Upper lobe of left lung (tissue), 6 donors: ENCODE measurements at regions not wholly inside any gene's neighbourhood (a gene's known extent, or its start where the extent isn't known, plus 50 kb on each side); places are given as distances from the start of the nearest gene placed in this dataset.

Experiments
- ATAC-seq, 2 donors: fragments of 200-7000 bp; cut with Tn5 transposase; one replicate each; pipeline ENCODE4 v1.9.1; 2022; ENCODE audit warnings: mild to moderate bottlenecking in 2 of 2, moderate library complexity in 2 of 2; ENCODE audit not compliant: low FRiP score in 2 of 2
- DNase-seq, 2 donors: peaks; one replicate each; pipeline ENCODE4 v3.0.0-alpha.2; 2019 to 2020
- H3K27ac ChIP-seq, 4 donors: fragments of 200-600 bp; sonication (generic); one replicate each; pipeline ENCODE4 v1.5.1; 2016 to 2019
- H3K27me3 ChIP-seq, 4 donors: fragments of 200-600 bp; sonication (generic); one replicate each; pipeline ENCODE4 v1.5.1; 2017 to 2019
- H3K36me3 ChIP-seq, 4 donors: fragments of 200-600 bp; sonication (generic); one replicate each; pipeline ENCODE4 v1.5.1; 2016 to 2019
- H3K4me1 ChIP-seq, 4 donors: fragments of 200-600 bp; sonication (generic); one replicate each; pipeline ENCODE4 v1.5.1; 2018 to 2019
- H3K4me3 ChIP-seq, 4 donors: fragments of 200-600 bp; sonication (generic); one replicate each; pipeline ENCODE4 v1.5.1; 2017 to 2019; ENCODE audit warnings: mild to moderate bottlenecking in 2 of 4, moderate library complexity in 1 of 4
- H3K9me3 ChIP-seq, 4 donors: fragments of 200-600 bp; sonication (generic); one replicate each; pipeline ENCODE4 v1.5.1; 2018 to 2019
- CTCF ChIP-seq, 6 experiments: fragments of 450-650 bp in 4 of 6; fragments of 200-600 bp in 2 of 6; sonication (generic) in 2 of 6; IDR thresholded peaks; one replicate each; pipeline ENCODE4 v1.5.1; 2016 to 2019; ENCODE audit warnings: antibody characterized with exemption in 6 of 6
- EP300 ChIP-seq, 4 donors: sonication (generic); formaldehyde crosslinking; IDR thresholded peaks; one replicate each; pipeline ENCODE4 v1.5.1; 2017; ENCODE audit warnings: antibody characterized with exemption in 4 of 4, control low read depth in 2 of 4
- POLR2A ChIP-seq, 4 donors: fragments of 450-650 bp; IDR thresholded peaks; one replicate each; pipeline ENCODE4 v1.5.1; 2016 to 2017; ENCODE audit warnings: antibody characterized with exemption in 4 of 4, mild to moderate bottlenecking in 2 of 4
- POLR2AphosphoS5 ChIP-seq, 2 donors: sonication (generic); formaldehyde crosslinking; IDR thresholded peaks; one replicate each; pipeline ENCODE4 v1.5.1; 2017; ENCODE audit warnings: antibody characterized with exemption in 2 of 2
- WGBS, 2 donors: methylation state at CpG; one replicate each; pipeline ENCODE4 v1.1.5; 2017 to 2018; 5-methylcytosine and 5-hydroxymethylcytosine counted together
- donor health status: DM: no; HTN: no; CAD: no; lungs with moderate emphysema.
- donor health status: DM: no; HTN: yes; CAD: no; lungs with severe emphysema.

DNA sequence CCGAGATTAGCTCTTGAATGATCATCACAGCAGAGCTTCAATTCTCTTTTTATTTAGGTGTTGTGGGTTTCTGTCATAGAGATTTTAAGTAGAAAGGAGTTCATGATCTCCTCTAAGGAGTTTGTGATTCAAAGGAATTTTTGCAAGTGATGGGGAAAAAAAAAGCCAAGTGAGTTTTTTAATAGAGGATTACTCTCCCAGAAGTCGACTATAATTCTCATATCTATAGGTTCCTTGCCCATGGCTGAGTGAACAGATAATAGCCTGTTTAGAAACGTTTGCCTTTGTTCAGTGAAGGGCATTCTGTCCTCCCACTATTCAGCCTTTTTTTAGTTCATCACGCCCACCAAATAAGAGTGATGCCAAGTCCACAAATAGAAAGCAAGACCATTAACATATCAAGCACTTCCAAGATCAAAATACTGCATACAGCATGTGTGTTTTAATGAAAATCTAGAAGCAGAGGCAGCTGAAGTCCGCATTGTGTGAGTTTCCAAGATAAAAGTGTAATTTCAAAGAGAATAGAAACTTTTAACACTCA lies 398.4 kb upstream of the CNTN3 start:
- no peaks in the 10 kb centered on the region for H3K27me3 ChIP-seq
- no peaks in the 10 kb centered on the region for H3K9me3 ChIP-seq
- DNase-seq (no peak), ATAC-seq (no peak)
- no peak overlapping the region for H3K4me3 ChIP-seq
- TF ChIP-seq POLR2AphosphoS5 (IDR thresholded peaks at IDR 0.05) (no peak), POLR2A (IDR thresholded peaks at IDR 0.05) (no peak), EP300 (IDR thresholded peaks at IDR 0.05) (no peak), CTCF (IDR thresholded peaks at IDR 0.05) (no peak)
- H3K4me1 ChIP-seq = no peaks in the 10 kb centered on the region
- H3K36me3 ChIP-seq = no peaks in the 10 kb centered on the region
- no peak overlapping the region for H3K27ac ChIP-seq
- WGBS, 2 donors = 61 to 67% methylated on average over 5 of the region's 5 CpGs

DNA sequence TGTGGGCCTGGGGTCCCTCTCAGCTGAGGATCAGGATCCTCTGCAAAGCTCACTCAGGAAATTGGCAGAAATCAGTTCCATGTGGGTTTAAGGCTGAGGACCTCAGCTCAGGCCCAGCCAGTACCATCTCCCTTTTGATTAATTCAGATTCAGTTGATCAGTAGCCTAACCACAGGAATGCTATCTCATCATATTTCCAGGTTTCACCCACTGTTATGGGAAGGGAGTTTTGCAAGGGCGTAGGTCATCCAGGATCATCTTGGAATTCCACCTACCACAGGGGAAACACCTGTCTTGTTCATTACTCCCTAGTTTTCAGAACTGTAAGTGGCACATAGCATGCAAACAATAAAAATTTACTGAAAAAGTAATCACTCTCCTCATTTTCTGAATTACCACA lies 399.5 kb upstream of the CNTN3 start:
- TF ChIP-seq POLR2AphosphoS5 (IDR thresholded peaks at IDR 0.05) = no peak
- no peak for TF ChIP-seq POLR2A (IDR thresholded peaks at IDR 0.05)
- TF ChIP-seq CTCF (IDR thresholded peaks at IDR 0.05) = no peak
- TF ChIP-seq EP300 (IDR thresholded peaks at IDR 0.05) = no peak
- Histone ChIP-seq H3K9me3 (no peaks in the 10 kb centered on the region), H3K36me3 (no peaks in the 10 kb centered on the region), H3K27ac (no peak overlapping the region), H3K4me3 (no peak overlapping the region), H3K4me1 (no peaks in the 10 kb centered on the region), H3K27me3 (no peaks in the 10 kb centered on the region)
- no peak for ATAC-seq
- WGBS, 2 donors = 90 to 92% methylated on average over 1 of the region's 1 CpG
- no peak for DNase-seq

DNA sequence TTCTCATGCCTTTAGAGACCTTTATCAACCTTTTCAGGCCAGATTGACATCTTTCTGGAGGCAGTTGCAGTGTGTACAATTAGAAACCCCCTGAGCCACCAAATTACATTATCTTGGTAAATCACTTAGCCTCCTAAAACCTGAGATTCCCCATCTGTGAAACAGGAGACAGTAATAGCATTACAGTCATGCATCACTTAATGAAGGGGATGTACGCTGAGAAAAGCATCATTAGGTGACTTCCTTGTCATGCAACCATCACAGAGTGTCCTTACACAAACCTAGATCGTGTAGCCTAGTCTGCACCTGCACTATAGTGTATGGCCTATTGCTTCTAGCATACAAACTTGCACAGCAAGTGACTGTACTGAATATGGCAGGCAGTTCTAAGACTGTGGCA lies 400.8 kb upstream of the CNTN3 start:
- no peak for ATAC-seq
- H3K27ac ChIP-seq = no peak overlapping the region
- H3K27me3 ChIP-seq = no peaks in the 10 kb centered on the region
- DNase-seq = no peak
- no peaks in the 10 kb centered on the region for H3K36me3 ChIP-seq
- no peaks in the 10 kb centered on the region for H3K4me1 ChIP-seq
- no peaks in the 10 kb centered on the region for H3K9me3 ChIP-seq
- no peak overlapping the region for H3K4me3 ChIP-seq
- WGBS, 2 donors = 66 to 70% methylated on average over 2 of the region's 2 CpGs
- TF ChIP-seq POLR2AphosphoS5 (IDR thresholded peaks at IDR 0.05) = no peak
- TF ChIP-seq POLR2A (IDR thresholded peaks at IDR 0.05) = no peak
- no peak for TF ChIP-seq EP300 (IDR thresholded peaks at IDR 0.05)
- no peak for TF ChIP-seq CTCF (IDR thresholded peaks at IDR 0.05)

- H3K27me3 ChIP-seq = no peaks in the 10 kb centered on the region
- ATAC-seq = no peak
Measured at GRCh38 chr3:75035146-75035545, 420.7 kb upstream of the CNTN3 start.

DNA sequence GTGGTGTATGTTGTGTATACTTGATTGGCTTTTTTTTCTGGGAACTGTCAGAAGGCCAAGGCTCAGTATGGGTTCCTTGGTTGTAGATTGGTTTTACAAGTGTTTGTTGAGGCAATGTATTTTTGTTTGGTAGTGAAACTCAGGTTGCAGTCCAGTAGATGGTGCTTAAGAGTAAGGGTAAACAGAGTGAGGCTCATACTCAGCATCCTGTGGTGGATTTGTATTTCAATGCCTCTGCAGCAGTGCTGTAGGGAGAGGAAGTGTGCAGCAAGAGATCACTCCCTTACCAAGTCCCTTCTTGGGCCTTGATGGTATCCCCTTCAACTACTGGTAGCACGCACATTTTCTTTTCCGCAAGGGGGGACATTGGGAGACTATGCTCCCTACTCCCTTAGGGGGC lies 428.5 kb upstream of the CNTN3 start:
- no peak for TF ChIP-seq CTCF (IDR thresholded peaks at IDR 0.05)
- no peak for TF ChIP-seq POLR2A (IDR thresholded peaks at IDR 0.05)
- no peak for TF ChIP-seq EP300 (IDR thresholded peaks at IDR 0.05)
- no peak for TF ChIP-seq POLR2AphosphoS5 (IDR thresholded peaks at IDR 0.05)
- WGBS, 2 donors = 88 to 100% methylated on average over 2 of the region's 2 CpGs
- H3K36me3 ChIP-seq = no peaks in the 10 kb centered on the region
- no peaks in the 10 kb centered on the region for H3K27me3 ChIP-seq
- DNase-seq (no peak), ATAC-seq (no peak)
- H3K9me3 ChIP-seq = peaks cover 0 to 6% (median 2%) of the 10 kb centered on the region in 4 donors
- H3K4me3 ChIP-seq = no peak overlapping the region
- no peaks in the 10 kb centered on the region for H3K4me1 ChIP-seq
- H3K27ac ChIP-seq = no peak overlapping the region

More at GRCh38 chr3:75035146-75035545, 420.7 kb upstream of the CNTN3 start:
- no peak overlapping the region for H3K27ac ChIP-seq
- DNase-seq = no peak
- no peaks in the 10 kb centered on the region for H3K36me3 ChIP-seq
- no peaks in the 10 kb centered on the region for H3K4me1 ChIP-seq
- H3K4me3 ChIP-seq = no peak overlapping the region
- H3K9me3 ChIP-seq = no peaks in the 10 kb centered on the region
- TF ChIP-seq POLR2AphosphoS5 (IDR thresholded peaks at IDR 0.05) = no peak
- no peak for TF ChIP-seq POLR2A (IDR thresholded peaks at IDR 0.05)
- no peak for TF ChIP-seq EP300 (IDR thresholded peaks at IDR 0.05)
